HUES6 (cell line): ENCODE measurements at regions not wholly inside any gene's neighbourhood (a gene's known extent, or its start where the extent isn't known, plus 50 kb on each side); places are given as distances from the start of the nearest gene placed in this dataset.

Source experiments
- H3K27ac ChIP-seq: 2 replicates; pipeline ENCODE4 v1.7.0; 2013; ENCODE audit warnings: low read depth, mild to moderate bottlenecking, low read length, inconsistent platforms
- H3K27me3 ChIP-seq: 2 replicates; pipeline ENCODE4 v1.6.1; 2013; ENCODE audit warnings: low read length; ENCODE audit not compliant: control insufficient read depth, insufficient read depth
- H3K36me3 ChIP-seq: 2 replicates; pipeline ENCODE4 v1.6.1; 2013; ENCODE audit warnings: low read length; ENCODE audit not compliant: control insufficient read depth, insufficient read depth
- H3K4me1 ChIP-seq: 2 replicates; pipeline ENCODE4 v1.6.1; 2013; ENCODE audit warnings: low read length; ENCODE audit not compliant: control insufficient read depth, insufficient read depth
- H3K4me3 ChIP-seq: 2 replicates; pipeline ENCODE4 v1.5.1; 2013; ENCODE audit warnings: low read depth, low read length
- H3K9ac ChIP-seq: one replicate; pipeline ENCODE4 v1.6.1; 2013; ENCODE audit warnings: mild to moderate bottlenecking, low read length
- H3K9me3 ChIP-seq: 2 replicates; pipeline ENCODE4 v1.6.1; 2013; ENCODE audit warnings: low read depth, low read length; ENCODE audit not compliant: control insufficient read depth, insufficient read depth

DNA sequence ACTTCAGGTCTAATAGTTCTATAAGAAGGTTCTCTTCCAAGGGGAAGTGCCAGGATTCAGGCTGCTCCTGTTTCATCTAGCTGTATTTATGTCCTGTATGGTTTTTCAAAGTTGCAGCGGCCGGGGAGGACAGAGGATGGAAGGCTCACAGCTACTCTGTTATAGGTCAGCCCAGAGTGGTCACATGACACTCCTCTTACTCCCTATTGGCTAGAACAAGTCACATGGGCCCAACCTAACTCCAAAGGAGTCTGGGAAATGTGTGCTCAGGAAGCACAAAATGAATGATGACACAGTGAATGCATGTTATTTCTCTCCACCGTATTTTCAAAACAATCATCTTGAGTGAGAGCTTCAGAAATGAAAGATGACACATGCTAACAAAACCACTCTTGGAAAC is 645.1 kb upstream of the RBFOX1 start:
- Histone ChIP-seq H3K36me3 (no peaks in the 10 kb centered on the region), H3K27ac (no peak overlapping the region), H3K9me3 (peaks cover 6% of the 10 kb centered on the region; the same call in 1 of the 2 replicates), H3K4me3 (no peak overlapping the region), H3K4me1 (no peaks in the 10 kb centered on the region), H3K9ac (no peak overlapping the region), H3K27me3 (no peaks in the 10 kb centered on the region)

DNA sequence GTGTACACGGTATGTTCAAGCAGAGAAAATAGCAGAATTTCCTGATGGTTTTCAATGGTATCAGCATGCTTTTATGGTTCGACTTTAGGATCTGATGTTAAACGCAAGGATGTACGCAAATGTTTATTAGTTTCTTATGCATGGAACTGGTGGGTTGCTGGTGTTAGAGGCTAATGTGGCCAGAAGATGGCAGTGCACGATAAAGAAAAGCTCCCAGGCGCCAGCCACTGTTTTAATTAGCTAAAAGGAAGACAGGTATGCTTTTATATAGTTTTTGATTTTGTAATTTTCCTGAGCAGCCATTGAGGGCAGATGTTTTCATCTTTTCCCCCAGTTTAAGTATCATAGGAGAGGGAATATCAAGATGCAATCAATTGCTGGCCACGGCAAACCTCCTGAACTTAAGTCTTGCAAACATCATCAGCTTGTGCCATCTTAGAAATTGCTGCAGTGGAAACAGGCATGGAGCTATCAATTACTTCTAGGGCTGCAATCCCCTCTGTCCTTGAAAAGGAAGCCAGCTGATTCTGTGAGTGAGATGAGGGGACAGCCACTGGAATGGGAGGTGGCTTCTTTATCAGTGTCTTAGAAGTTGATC is 648.5 kb upstream of the RBFOX1 start:
- Histone ChIP-seq H3K4me1 (no peaks in the 10 kb centered on the region), H3K4me3 (no peak overlapping the region), H3K27me3 (no peaks in the 10 kb centered on the region), H3K36me3 (no peaks in the 10 kb centered on the region), H3K27ac (no peak overlapping the region), H3K9me3 (peaks cover 6% of the 10 kb centered on the region; the same call in 1 of the 2 replicates), H3K9ac (no peak overlapping the region)

DNA sequence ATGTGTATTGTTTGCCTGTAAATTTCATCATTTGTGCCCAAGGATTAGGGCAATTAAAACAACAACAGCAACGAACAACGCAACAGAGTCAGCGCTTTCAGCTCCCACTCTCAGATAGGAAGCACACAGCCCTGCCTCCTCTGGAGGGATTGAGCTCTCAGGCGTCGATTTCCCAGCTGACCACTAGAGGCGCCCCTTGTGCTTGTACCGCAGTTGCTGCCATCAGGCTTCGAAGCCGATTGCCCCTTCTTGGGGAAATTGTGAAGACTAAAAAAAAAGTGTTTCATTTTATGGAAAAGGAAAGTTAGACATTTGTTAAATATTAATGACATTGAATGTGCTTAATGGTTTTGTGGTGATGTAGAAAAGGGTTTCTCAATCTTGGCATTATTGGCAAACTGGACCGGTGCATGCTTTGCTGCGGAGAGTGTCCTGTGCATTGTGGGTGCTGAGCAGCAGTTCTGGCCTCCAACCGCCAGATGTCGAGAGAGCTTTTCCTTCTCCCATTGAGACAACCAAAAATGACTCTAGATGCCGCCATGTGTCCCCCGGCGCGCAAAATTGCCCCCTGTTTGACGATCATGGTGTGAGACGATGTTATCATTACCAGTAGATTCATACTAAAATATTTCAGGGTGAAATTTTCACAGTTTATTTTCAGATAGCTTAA is 650.4 kb upstream of the RBFOX1 start:
- no peaks in the 10 kb centered on the region for H3K4me1 ChIP-seq
- no peaks in the 10 kb centered on the region for H3K9me3 ChIP-seq
- peak overlapping the region; percentile 24; the same call in 1 of the 2 replicates for H3K4me3 ChIP-seq
- H3K27ac ChIP-seq, result no peak overlapping the region
- no peaks in the 10 kb centered on the region for H3K27me3 ChIP-seq
- H3K9ac ChIP-seq, result no peak overlapping the region
- no peaks in the 10 kb centered on the region for H3K36me3 ChIP-seq

DNA sequence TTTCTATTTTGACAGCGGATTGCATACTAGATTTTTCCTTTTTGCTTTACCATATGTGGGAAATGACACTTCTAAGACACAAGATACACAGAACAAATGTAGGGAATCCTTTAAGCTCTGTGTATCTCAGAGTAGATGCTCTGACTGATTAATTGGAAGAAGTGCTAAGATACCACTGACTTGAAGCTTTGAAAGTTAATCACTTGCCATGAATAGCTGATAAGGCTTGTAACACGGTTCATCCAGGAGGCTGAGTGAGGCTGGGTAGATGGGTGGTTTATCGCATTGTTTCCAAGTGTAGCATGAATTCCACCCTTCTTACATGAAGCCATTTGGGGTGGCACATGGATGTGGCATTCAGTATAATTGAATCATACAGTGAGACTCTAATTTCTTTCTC is 654.1 kb upstream of the RBFOX1 start:
- H3K4me1 ChIP-seq, result no peaks in the 10 kb centered on the region
- no peaks in the 10 kb centered on the region for H3K36me3 ChIP-seq
- H3K27me3 ChIP-seq, result no peaks in the 10 kb centered on the region
- H3K27ac ChIP-seq, result no peak overlapping the region
- H3K4me3 ChIP-seq, result no peak overlapping the region
- H3K9ac ChIP-seq, result no peak overlapping the region
- no peaks in the 10 kb centered on the region for H3K9me3 ChIP-seq

DNA sequence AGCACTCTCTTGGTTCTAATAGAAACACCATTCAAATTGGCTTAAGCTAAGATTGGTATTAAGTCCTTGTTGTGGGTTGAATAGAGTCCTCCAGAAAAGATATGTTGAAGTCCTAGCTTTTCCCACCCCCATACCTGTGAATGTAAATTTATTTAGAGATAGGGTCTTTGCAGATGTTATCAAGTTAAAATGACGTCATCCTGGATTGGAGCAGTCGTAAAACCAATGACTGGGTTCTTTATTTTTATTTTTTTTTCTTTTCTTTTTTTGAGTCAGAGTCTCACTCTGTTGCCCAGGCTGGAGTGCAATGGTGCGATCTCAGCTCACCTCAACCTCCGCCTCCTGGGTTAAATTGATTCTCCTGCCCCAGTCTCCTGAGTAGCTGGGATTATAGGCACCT is 658.6 kb upstream of the RBFOX1 start:
- Histone ChIP-seq H3K4me1 (no peaks in the 10 kb centered on the region), H3K36me3 (no peaks in the 10 kb centered on the region), H3K9ac (no peak overlapping the region), H3K27me3 (no peaks in the 10 kb centered on the region; the same call in 1 of the 2 replicates), H3K9me3 (no peaks in the 10 kb centered on the region), H3K4me3 (no peak overlapping the region), H3K27ac (no peak overlapping the region)

- Histone ChIP-seq H3K4me3 (no peak overlapping the region), H3K36me3 (no peaks in the 10 kb centered on the region), H3K27me3 (no peaks in the 10 kb centered on the region; the same call in 1 of the 2 replicates), H3K27ac (no peak overlapping the region), H3K9me3 (no peaks in the 10 kb centered on the region), H3K4me1 (no peaks in the 10 kb centered on the region), H3K9ac (no peak overlapping the region)
Measured at GRCh38 chr16:6672507-6672906, 660.1 kb upstream of the RBFOX1 start.

DNA sequence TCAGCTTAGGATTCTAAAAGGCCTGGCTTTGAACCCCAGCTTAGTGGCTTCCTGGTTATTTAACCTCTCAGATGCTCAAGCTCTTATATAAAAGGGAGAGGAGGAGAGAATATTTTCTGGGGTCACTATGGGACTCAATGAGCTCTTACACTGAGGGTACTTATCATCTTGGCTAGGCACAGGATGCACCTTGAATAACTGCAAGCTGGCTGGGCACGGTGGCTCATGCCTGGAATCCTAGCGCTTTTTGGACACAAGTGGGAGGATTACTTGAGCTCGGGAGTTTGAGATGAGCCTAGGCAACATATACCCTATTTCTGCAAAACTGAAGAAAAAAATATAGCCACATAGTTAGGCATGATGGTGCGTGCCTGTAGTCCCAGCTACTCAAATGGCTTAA is 665.3 kb upstream of the RBFOX1 start:
- no peaks in the 10 kb centered on the region for H3K36me3 ChIP-seq
- H3K9me3 ChIP-seq, result no peaks in the 10 kb centered on the region
- no peaks in the 10 kb centered on the region for H3K27me3 ChIP-seq
- peaks cover 10% of the 10 kb centered on the region for H3K4me1 ChIP-seq
- H3K9ac ChIP-seq, result no peak overlapping the region
- H3K4me3 ChIP-seq, result no peak overlapping the region
- no peak overlapping the region for H3K27ac ChIP-seq

DNA sequence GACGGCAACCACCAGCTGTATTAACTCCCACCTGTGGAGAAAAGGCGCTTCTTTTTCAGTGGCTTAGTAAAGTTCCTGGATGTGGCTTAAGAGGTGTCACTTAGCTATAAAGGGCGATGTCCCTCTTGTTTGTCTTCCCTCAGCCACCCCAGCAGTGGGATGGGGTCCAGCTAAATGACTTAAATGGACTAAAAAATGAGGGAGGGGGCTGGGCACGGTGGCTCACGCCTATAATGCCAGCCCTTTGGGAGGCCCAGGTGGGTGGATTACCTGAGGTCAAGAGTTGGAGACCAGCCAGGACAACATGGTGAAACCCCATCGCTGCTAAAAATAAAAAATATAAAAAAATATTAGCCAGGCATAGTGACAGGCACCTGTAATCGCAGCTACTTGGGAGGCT is 667.5 kb upstream of the RBFOX1 start:
- peaks cover 10% of the 10 kb centered on the region for H3K4me1 ChIP-seq
- H3K36me3 ChIP-seq, result no peaks in the 10 kb centered on the region
- no peak overlapping the region for H3K4me3 ChIP-seq
- no peak overlapping the region for H3K9ac ChIP-seq
- no peaks in the 10 kb centered on the region for H3K27me3 ChIP-seq
- no peaks in the 10 kb centered on the region for H3K9me3 ChIP-seq
- no peak overlapping the region for H3K27ac ChIP-seq

GRCh38 chr16:6663668-6664067 is 669.0 kb upstream of the RBFOX1 start:
- no peaks in the 10 kb centered on the region for H3K36me3 ChIP-seq
- H3K4me1 ChIP-seq, result peaks cover 10% of the 10 kb centered on the region
- H3K27ac ChIP-seq, result no peak overlapping the region
- no peaks in the 10 kb centered on the region for H3K27me3 ChIP-seq
- no peak overlapping the region for H3K9ac ChIP-seq
- no peaks in the 10 kb centered on the region for H3K9me3 ChIP-seq
- H3K4me3 ChIP-seq, result no peak overlapping the region

DNA sequence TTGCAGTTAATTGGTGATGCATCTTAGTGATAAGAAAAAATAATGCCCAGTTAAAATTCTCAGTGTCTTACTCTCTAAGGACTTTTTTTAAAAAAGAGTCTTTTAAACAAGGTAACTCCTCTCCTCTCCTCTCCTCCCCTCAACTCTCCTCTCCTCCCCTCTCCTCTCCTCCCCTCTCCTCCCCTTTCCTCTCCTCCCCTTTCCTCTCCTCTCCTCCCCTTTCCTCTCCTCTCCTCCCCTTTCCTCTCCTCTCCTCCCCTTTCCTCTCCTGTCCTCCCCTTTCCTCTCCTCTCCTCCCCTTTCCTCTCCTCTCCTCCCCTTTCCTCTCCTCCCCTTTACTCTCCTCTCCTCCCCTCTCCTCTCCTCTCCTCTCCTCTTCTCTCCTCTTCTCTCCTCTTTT is 675.9 kb upstream of the RBFOX1 start:
- H3K9ac ChIP-seq, result no peak overlapping the region
- no peaks in the 10 kb centered on the region; the same call in 1 of the 2 replicates for H3K9me3 ChIP-seq
- H3K36me3 ChIP-seq, result no peaks in the 10 kb centered on the region
- no peak overlapping the region for H3K4me3 ChIP-seq
- no peak overlapping the region for H3K27ac ChIP-seq
- no peaks in the 10 kb centered on the region for H3K4me1 ChIP-seq
- no peaks in the 10 kb centered on the region for H3K27me3 ChIP-seq

GRCh38 chr16:6646891-6647290 is 685.8 kb upstream of the RBFOX1 start:
- H3K9me3 ChIP-seq, result no peaks in the 10 kb centered on the region
- no peaks in the 10 kb centered on the region for H3K27me3 ChIP-seq
- no peak overlapping the region for H3K4me3 ChIP-seq
- H3K36me3 ChIP-seq, result no peaks in the 10 kb centered on the region
- no peak overlapping the region for H3K9ac ChIP-seq
- no peak overlapping the region for H3K27ac ChIP-seq
- peaks cover 10% of the 10 kb centered on the region for H3K4me1 ChIP-seq
